Lower lobe of right lung (tissue), 2 donors: ENCODE measurements at regions not wholly inside any gene's neighbourhood (a gene's known extent, or its start where the extent isn't known, plus 50 kb on each side); places are given as distances from the start of the nearest gene placed in this dataset.

Source experiments
- ATAC-seq, 2 donors: fragments of 200-7000 bp; cut with Tn5 transposase; one replicate each; pipeline ENCODE4 v1.9.1; 2020 to 2022; ENCODE audit warnings: mild to moderate bottlenecking in 2 of 2, moderate library complexity in 2 of 2
- DNase-seq: peaks from one replicate; pipeline ENCODE4 v3.0.0-alpha.2; 2020
- H3K27ac ChIP-seq: fragments of 200-600 bp; one replicate; pipeline ENCODE4 v1.8.0; 2022
- H3K27me3 ChIP-seq: fragments of 200-600 bp; one replicate; pipeline ENCODE4 v1.8.0; 2022; ENCODE audit warnings: low read depth
- H3K36me3 ChIP-seq: fragments of 200-600 bp; one replicate; pipeline ENCODE4 v1.8.0; 2022; ENCODE audit warnings: mild to moderate bottlenecking
- H3K4me1 ChIP-seq: fragments of 200-600 bp; one replicate; pipeline ENCODE4 v1.8.0; 2022
- H3K4me3 ChIP-seq: fragments of 200-600 bp; one replicate; pipeline ENCODE4 v1.8.0; 2022; ENCODE audit warnings: mild to moderate bottlenecking
- H3K9me3 ChIP-seq: fragments of 200-600 bp; one replicate; pipeline ENCODE4 v1.8.0; 2022
- CTCF ChIP-seq: fragments of 200-600 bp; IDR thresholded peaks from one replicate; pipeline ENCODE4 v1.8.0; 2022; ENCODE audit warnings: antibody characterized with exemption, mild to moderate bottlenecking
- intact Hi-C: fragments of 100-400 bp; cut with DNase I; formaldehyde crosslinking; loops from one replicate; pipeline ENCODE4 v1.11.0; 2022
- donor health status: DM: no; HTN: yes; CAD: no; lungs with severe emphysema.

- Histone ChIP-seq H3K36me3 (no peaks in the 10 kb centered on the region), H3K9me3 (no peaks in the 10 kb centered on the region), H3K27me3 (no peaks in the 10 kb centered on the region), H3K4me1 (no peaks in the 10 kb centered on the region), H3K27ac (no peak overlapping the region), H3K4me3 (no peak overlapping the region)
- no peak for TF ChIP-seq CTCF
- DNase-seq (no peak), ATAC-seq (no peak)
- intact Hi-C loops, result no loop called here
Observed at GRCh38 chr4:163833669-163834068, 339.2 kb downstream of the TMA16 start.

GRCh38 chr4:163846008-163846407 lies 351.5 kb downstream of the TMA16 start:
- ATAC-seq, result no peak
- no peaks in the 10 kb centered on the region for H3K4me1 ChIP-seq
- no peak for DNase-seq
- intact Hi-C loops, result no loop called here
- no peak overlapping the region for H3K4me3 ChIP-seq
- H3K27ac ChIP-seq, result no peak overlapping the region
- H3K36me3 ChIP-seq, result no peaks in the 10 kb centered on the region
- H3K27me3 ChIP-seq, result no peaks in the 10 kb centered on the region
- no peak for TF ChIP-seq CTCF
- no peaks in the 10 kb centered on the region for H3K9me3 ChIP-seq

GRCh38 chr4:163852246-163852645 lies 357.8 kb downstream of the TMA16 start:
- H3K27me3 ChIP-seq, result no peaks in the 10 kb centered on the region
- no peaks in the 10 kb centered on the region for H3K36me3 ChIP-seq
- ATAC-seq (no peak), DNase-seq (no peak)
- no peak for TF ChIP-seq CTCF
- H3K27ac ChIP-seq, result no peak overlapping the region
- no peaks in the 10 kb centered on the region for H3K9me3 ChIP-seq
- intact Hi-C loops, result loop anchor here (10.0 kb wide), 1 partner anchor 593 kb away; no protein-coding TSS in a partner anchor
- H3K4me1 ChIP-seq, result no peaks in the 10 kb centered on the region
- H3K4me3 ChIP-seq, result no peak overlapping the region

- intact Hi-C loops, result loop anchor here (10.0 kb wide), 1 partner anchor 587 kb away; no protein-coding TSS in a partner anchor
- Histone ChIP-seq H3K27me3 (no peaks in the 10 kb centered on the region), H3K27ac (no peak overlapping the region), H3K4me3 (no peak overlapping the region), H3K9me3 (no peaks in the 10 kb centered on the region), H3K4me1 (no peaks in the 10 kb centered on the region), H3K36me3 (no peaks in the 10 kb centered on the region)
- DNase-seq (no peak), ATAC-seq (no peak)
- TF ChIP-seq CTCF, result no peak
Observed at GRCh38 chr4:163857903-163858302, 363.4 kb downstream of the TMA16 start.

GRCh38 chr4:163858515-163858914 lies 364.0 kb downstream of the TMA16 start:
- DNase-seq (no peak), ATAC-seq (no peak)
- intact Hi-C loops, result loop anchor here (10.0 kb wide), 1 partner anchor 586 kb away; no protein-coding TSS in a partner anchor
- Histone ChIP-seq H3K27me3 (no peaks in the 10 kb centered on the region), H3K4me3 (no peak overlapping the region), H3K27ac (no peak overlapping the region), H3K9me3 (no peaks in the 10 kb centered on the region), H3K36me3 (no peaks in the 10 kb centered on the region), H3K4me1 (no peaks in the 10 kb centered on the region)
- no peak for TF ChIP-seq CTCF

GRCh38 chr4:163863082-163863481 lies 368.6 kb downstream of the TMA16 start:
- Histone ChIP-seq H3K4me1 (no peaks in the 10 kb centered on the region), H3K36me3 (no peaks in the 10 kb centered on the region), H3K27me3 (no peaks in the 10 kb centered on the region), H3K4me3 (no peak overlapping the region), H3K9me3 (no peaks in the 10 kb centered on the region), H3K27ac (no peak overlapping the region)
- intact Hi-C loops, result no loop called here
- ATAC-seq (no peak), DNase-seq (no peak)
- TF ChIP-seq CTCF, result no peak
